B cell (primary cell): ENCODE measurements at regions not wholly inside any gene's neighbourhood (a gene's known extent, or its start where the extent isn't known, plus 50 kb on each side); places are given as distances from the start of the nearest gene placed in this dataset.

Experiments used
- ATAC-seq: fragments of 200-7000 bp; cut with Tn5 transposase; one replicate; pipeline ENCODE4 v1.10.0; 2021; ENCODE audit warnings: low read depth, mild to moderate bottlenecking, moderate number of reproducible peaks, moderate library complexity
- CTCF ChIA-PET: fragments of 350-600 bp; sonication (Branson Sonifier 250); formaldehyde crosslinking; loops from one replicate; lab custom pipeline; 2021; ENCODE audit warnings: antibody characterized with exemption, inconsistent platforms; lab: Charles Lee
- POLR2A ChIA-PET: fragments of 350-600 bp; sonication (Branson Sonifier 250); formaldehyde crosslinking; loops from one replicate; lab custom pipeline; 2021; ENCODE audit warnings: antibody characterized with exemption; lab: Charles Lee
- DNase-seq: peaks from one replicate; pipeline ENCODE4 v3.0.0; 2013
- H2AFZ ChIP-seq: 2 replicates; pipeline ENCODE4 v1.6.1; 2012; ENCODE audit warnings: mild to moderate bottlenecking, low read depth, low read length; ENCODE audit not compliant: insufficient read depth, poor library complexity, severe bottlenecking
- H3K27ac ChIP-seq, 2 donors: 1 replicate in 1 of 2; 2 replicates in 1 of 2; pipeline ENCODE4 v1.5.1; 2012 to 2013; ENCODE audit warnings: low read length in 2 of 2, mild to moderate bottlenecking in 2 of 2, moderate library complexity in 1 of 2
- H3K27me3 ChIP-seq, 4 experiments: fragments of 200-600 bp in 1 of 4; sonication (generic) in 1 of 4; replicated peaks in 1 of 4; 1 replicate in 2 of 4; 2 replicates in 2 of 4; pipeline versions ENCODE4 v1.6.1 to v1.7.0; 2013 to 2016; ENCODE audit warnings: low read length in 3 of 4, mild to moderate bottlenecking in 2 of 4, mixed read lengths in 1 of 4, moderate library complexity in 1 of 4; ENCODE audit not compliant: insufficient read depth in 4 of 4, control insufficient read depth in 3 of 4; ENCODE audit errors: control extremely low read depth in 1 of 4
- H3K36me3 ChIP-seq, 2 experiments: replicated peaks in 1 of 2; 1 replicate in 1 of 2; 2 replicates in 1 of 2; pipeline versions ENCODE4 v1.6.1 to v1.7.1; 2013; ENCODE audit warnings: low read length in 1 of 2; ENCODE audit not compliant: insufficient read depth in 2 of 2, control insufficient read depth in 1 of 2; ENCODE audit errors: control extremely low read depth in 1 of 2, extremely low read depth in 1 of 2
- H3K4me1 ChIP-seq, 2 donors: fragments of 200-600 bp in 1 of 2; sonication (generic) in 1 of 2; 1 replicate in 1 of 2; 2 replicates in 1 of 2; pipeline versions ENCODE4 v1.5.1 to v1.6.1; 2013 to 2017; ENCODE audit warnings: low read length in 2 of 2; ENCODE audit not compliant: control insufficient read depth in 2 of 2, insufficient read depth in 2 of 2
- H3K4me2 ChIP-seq: replicated peaks from 2 replicates; pipeline ENCODE3; 2012; ENCODE audit warnings: mild to moderate bottlenecking, low read depth, low read length; ENCODE audit not compliant: poor library complexity, severe bottlenecking
- H3K4me3 ChIP-seq, 5 experiments: fragments of 200-600 bp in 1 of 5; sonication (generic) in 1 of 5; 1 replicate in 3 of 5; 2 replicates in 2 of 5; pipeline versions ENCODE4 v1.5.1 to v1.7.0; 2011 to 2016; ENCODE audit warnings: low read length in 4 of 5, mild to moderate bottlenecking in 4 of 5, low read depth in 2 of 5, control low read depth in 1 of 5, moderate library complexity in 1 of 5; ENCODE audit not compliant: insufficient read depth in 1 of 5; ENCODE audit errors: control extremely low read depth in 1 of 5, extremely low read depth in 1 of 5
- H3K79me2 ChIP-seq: fragments of 200-600 bp; sonication (generic); one replicate; pipeline ENCODE4 v1.6.0; 2016; ENCODE audit warnings: low read length; ENCODE audit not compliant: control insufficient read depth, insufficient read depth
- H3K9ac ChIP-seq: fragments of 200-600 bp; sonication (generic); 2 replicates; pipeline ENCODE4 v1.6.1; 2017; ENCODE audit warnings: mild to moderate bottlenecking, low read length, moderate library complexity
- H3K9me3 ChIP-seq, 3 donors: one replicate each; pipeline versions ENCODE4 v1.6.1 to v1.7.1; 2013; ENCODE audit warnings: low read length in 2 of 3; ENCODE audit not compliant: control insufficient read depth in 2 of 3, insufficient read depth in 1 of 3; ENCODE audit errors: control extremely low read depth in 1 of 3
- H4K20me1 ChIP-seq: 2 replicates; pipeline ENCODE4 v1.6.0; 2012; ENCODE audit warnings: mild to moderate bottlenecking, low read length; ENCODE audit not compliant: insufficient read depth, control insufficient read depth, poor library complexity, severe bottlenecking
- H3K27ac Mint-ChIP-seq: one replicate; pipeline ENCODE4 v1.8.0; 2021; ENCODE audit warnings: mixed read lengths
- H3K27me3 Mint-ChIP-seq: one replicate; pipeline ENCODE4 v1.8.0; 2021; ENCODE audit warnings: mixed read lengths
- H3K4me1 Mint-ChIP-seq: one replicate; pipeline ENCODE4 v1.8.0; 2021; ENCODE audit warnings: mixed read lengths
- H3K4me3 Mint-ChIP-seq: one replicate; pipeline ENCODE4 v1.8.0; 2021; ENCODE audit warnings: mixed read lengths
- H3K9me3 Mint-ChIP-seq: one replicate; pipeline ENCODE4 v1.8.0; 2022; ENCODE audit warnings: mixed read lengths; ENCODE audit not compliant: insufficient read depth
- EZH2 ChIP-seq: IDR thresholded peaks from 2 replicates; pipeline ENCODE4 v1.6.1; 2012; ENCODE audit warnings: borderline replicate concordance, low read depth, mild to moderate bottlenecking, moderate library complexity, low read length; ENCODE audit not compliant: insufficient read depth, poor library complexity, severe bottlenecking
- WGBS: methylation state at CpG from one replicate; pipeline ENCODE4 v1.1.5; 2013; ENCODE audit warnings: missing lambda C conversion rate; ENCODE audit not compliant: insufficient coverage; 5-methylcytosine and 5-hydroxymethylcytosine counted together
- intact Hi-C: fragments of 100-400 bp; cut with micrococcal nuclease; formaldehyde crosslinking; loops from one replicate; pipeline ENCODE4 v1.10.0; 2022
- TF ChIP-seq, protein P1 (sequence below): fragments of 200-600 bp; IDR thresholded peaks from one replicate; pipeline ENCODE4 v1.8.0; 2022; ENCODE audit warnings: antibody characterized with exemption, mild to moderate bottlenecking

DNA sequence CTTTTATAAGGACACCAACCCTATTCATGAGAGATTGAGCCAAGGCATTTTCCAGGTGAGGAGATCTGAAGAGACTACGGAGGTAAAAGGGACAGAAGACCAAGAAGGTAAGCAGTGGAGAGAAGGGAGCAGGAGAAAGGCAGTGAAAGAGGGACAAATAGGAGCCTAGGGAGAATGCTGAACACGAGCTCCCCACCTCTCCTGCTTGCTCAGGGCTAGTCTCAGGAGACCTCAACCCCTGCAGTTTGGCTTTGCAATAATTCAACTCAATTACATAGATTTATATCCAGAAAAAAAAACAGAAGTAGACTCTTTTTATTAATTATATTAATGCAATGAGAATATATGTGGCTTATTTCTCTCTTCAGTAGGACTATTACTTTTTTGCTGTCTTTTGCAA lies 91.0 kb upstream of the DDX18 start:
- CTCF ChIA-PET, result no interaction called here
- H3K27ac ChIP-seq, result no peak overlapping the region
- no peaks in the 10 kb centered on the region for H4K20me1 ChIP-seq
- no peak overlapping the region for H3K4me2 ChIP-seq
- no CpG with 5 or more reads among the region's 2 CpGs for WGBS
- Mint-ChIP-seq H3K4me1 (no peaks in the 10 kb centered on the region), H3K4me3 (no peak overlapping the region), H3K9me3 (no peaks in the 10 kb centered on the region), H3K27me3 (no peaks in the 10 kb centered on the region), H3K27ac (no peak overlapping the region)
- H3K79me2 ChIP-seq, result no peaks in the 10 kb centered on the region
- peaks cover 0 to 1% (median 0%) of the 10 kb centered on the region in 3 donors for H3K9me3 ChIP-seq
- POLR2A ChIA-PET, result no interaction called here
- H3K4me3 ChIP-seq, result no peak overlapping the region
- no peak overlapping the region for H3K9ac ChIP-seq
- H3K27me3 ChIP-seq, result no peaks in the 10 kb centered on the region
- intact Hi-C loops, result no loop called here
- TF ChIP-seq, protein P1, sequence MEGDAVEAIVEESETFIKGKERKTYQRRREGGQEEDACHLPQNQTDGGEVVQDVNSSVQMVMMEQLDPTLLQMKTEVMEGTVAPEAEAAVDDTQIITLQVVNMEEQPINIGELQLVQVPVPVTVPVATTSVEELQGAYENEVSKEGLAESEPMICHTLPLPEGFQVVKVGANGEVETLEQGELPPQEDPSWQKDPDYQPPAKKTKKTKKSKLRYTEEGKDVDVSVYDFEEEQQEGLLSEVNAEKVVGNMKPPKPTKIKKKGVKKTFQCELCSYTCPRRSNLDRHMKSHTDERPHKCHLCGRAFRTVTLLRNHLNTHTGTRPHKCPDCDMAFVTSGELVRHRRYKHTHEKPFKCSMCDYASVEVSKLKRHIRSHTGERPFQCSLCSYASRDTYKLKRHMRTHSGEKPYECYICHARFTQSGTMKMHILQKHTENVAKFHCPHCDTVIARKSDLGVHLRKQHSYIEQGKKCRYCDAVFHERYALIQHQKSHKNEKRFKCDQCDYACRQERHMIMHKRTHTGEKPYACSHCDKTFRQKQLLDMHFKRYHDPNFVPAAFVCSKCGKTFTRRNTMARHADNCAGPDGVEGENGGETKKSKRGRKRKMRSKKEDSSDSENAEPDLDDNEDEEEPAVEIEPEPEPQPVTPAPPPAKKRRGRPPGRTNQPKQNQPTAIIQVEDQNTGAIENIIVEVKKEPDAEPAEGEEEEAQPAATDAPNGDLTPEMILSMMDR, result no peak
- TF ChIP-seq EZH2, result no peak
- H3K36me3 ChIP-seq, result no peaks in the 10 kb centered on the region
- ATAC-seq (no peak), DNase-seq (no peak)
- no peak overlapping the region for H2AFZ ChIP-seq
- H3K4me1 ChIP-seq, result no peaks in the 10 kb centered on the region

DNA sequence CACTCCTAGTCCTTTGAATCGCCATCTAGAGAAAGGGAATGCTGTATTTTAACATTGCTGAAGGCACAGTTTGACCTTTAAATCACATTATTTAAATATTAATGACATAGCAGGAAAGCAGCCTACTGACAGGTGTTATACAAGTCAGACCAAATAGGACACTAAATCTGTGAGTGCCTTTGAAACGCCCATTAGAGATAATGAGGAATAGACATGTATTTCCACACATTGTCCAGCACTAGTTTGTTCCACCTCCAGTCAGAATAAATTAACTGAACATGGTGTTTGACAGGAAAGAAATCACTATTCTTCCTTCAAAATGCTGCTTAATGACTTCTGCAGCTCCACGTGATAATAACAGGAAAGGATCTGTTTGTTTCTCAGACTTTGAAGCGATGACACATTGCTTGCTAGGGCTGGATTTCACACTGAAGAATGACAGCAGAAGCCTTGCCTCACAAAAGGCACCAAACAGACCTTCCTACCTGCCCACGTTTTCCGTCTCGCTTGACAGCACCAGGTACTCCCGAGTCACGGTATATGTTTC lies 90.5 kb upstream of the DDX18 start:
- H3K4me1 Mint-ChIP-seq, result no peaks in the 10 kb centered on the region
- no peak overlapping the region for H3K4me2 ChIP-seq
- H3K9ac ChIP-seq, result no peak overlapping the region
- ATAC-seq (no peak), DNase-seq (no peak)
- intact Hi-C loops, result no loop called here
- H3K27me3 Mint-ChIP-seq, result no peaks in the 10 kb centered on the region
- H3K27me3 ChIP-seq, result no peaks in the 10 kb centered on the region
- no peak overlapping the region for H2AFZ ChIP-seq
- no peaks in the 10 kb centered on the region for H3K4me1 ChIP-seq
- no peak overlapping the region for H3K27ac Mint-ChIP-seq
- ChIA-PET POLR2A (no interaction called here), CTCF (no interaction called here)
- no peak overlapping the region for H3K4me3 Mint-ChIP-seq
- peaks cover 0 to 1% (median 0%) of the 10 kb centered on the region in 3 donors for H3K9me3 ChIP-seq
- no peaks in the 10 kb centered on the region for H3K36me3 ChIP-seq
- TF ChIP-seq, protein P1, result no peak
- no peak for TF ChIP-seq EZH2
- H4K20me1 ChIP-seq, result no peaks in the 10 kb centered on the region
- H3K79me2 ChIP-seq, result no peaks in the 10 kb centered on the region
- H3K27ac ChIP-seq, result no peak overlapping the region
- H3K9me3 Mint-ChIP-seq, result no peaks in the 10 kb centered on the region
- H3K4me3 ChIP-seq, result no peak overlapping the region
- 53% methylated on average over 2 of the region's 9 CpGs for WGBS
